Erythroblast (primary cell): ENCODE measurements at regions not wholly inside any gene's neighbourhood (a gene's known extent, or its start where the extent isn't known, plus 50 kb on each side); places are given as distances from the start of the nearest gene placed in this dataset.
"Not testable (repeated sequence)": the region's sequence is repeated elsewhere in the genome, so short reads cannot be mapped to it uniquely, and the experiment has no call there.

ENCODE experiments used
- DNase-seq, 2 experiments: peaks; one replicate each; lab custom pipeline; 2025; lab: John Stamatoyannopoulos, UW
- GATA1 ChIP-seq: IDR thresholded peaks from 2 replicates; pipeline ENCODE4 v1.6.1; 2011; ENCODE audit warnings: low read depth, mild to moderate bottlenecking, control low read depth, low read length, moderate library complexity
- POLR2A ChIP-seq: IDR thresholded peaks from 2 replicates; pipeline ENCODE4 v1.6.1; 2011; ENCODE audit warnings: mild to moderate bottlenecking, low read length

- TF ChIP-seq GATA1 (no peak), POLR2A (no peak)
- no peak for DNase-seq
These were observed 324.9 kb downstream of the JRKL start for GRCh38 chr11:96714689-96715088.

GRCh38 chr11:96715208-96715607 is 325.4 kb downstream of the JRKL start:
- no peak for DNase-seq
- TF ChIP-seq POLR2A (no peak), GATA1 (no peak)

GRCh38 chr11:96736601-96737000 is 346.8 kb downstream of the JRKL start:
- DNase-seq = no peak
- TF ChIP-seq GATA1 (no peak), POLR2A (no peak)

GRCh38 chr11:96738311-96738710 is 348.5 kb downstream of the JRKL start:
- no peak for TF ChIP-seq GATA1
- TF ChIP-seq POLR2A = no peak
- DNase-seq = no peak

GRCh38 chr11:96741068-96741467 is 351.3 kb downstream of the JRKL start:
- DNase-seq = no peak

GRCh38 chr11:96744697-96745096 is 354.9 kb downstream of the JRKL start:
- DNase-seq = no peak
- TF ChIP-seq POLR2A = no peak
- no peak for TF ChIP-seq GATA1

More at GRCh38 chr11:96741068-96741467, 351.3 kb downstream of the JRKL start:
- TF ChIP-seq POLR2A (no peak), GATA1 (no peak)

- no peak for DNase-seq
- TF ChIP-seq POLR2A (no peak), GATA1 (no peak)
These were observed 359.0 kb downstream of the JRKL start for GRCh38 chr11:96748639-96749370.

GRCh38 chr11:96751807-96752206 is 362.0 kb downstream of the JRKL start:
- not testable (repeated sequence) for DNase-seq

- no peak for DNase-seq
- no peak for TF ChIP-seq POLR2A
These were observed 362.4 kb downstream of the JRKL start for GRCh38 chr11:96752221-96752620.

GRCh38 chr11:96753997-96754396 is 364.2 kb downstream of the JRKL start:
- no peak for DNase-seq
- TF ChIP-seq GATA1 = no peak
- no peak for TF ChIP-seq POLR2A

GRCh38 chr11:96755209-96755608 is 365.4 kb downstream of the JRKL start:
- TF ChIP-seq POLR2A (no peak), GATA1 (no peak)

GRCh38 chr11:96755752-96756151 is 365.9 kb downstream of the JRKL start:
- TF ChIP-seq GATA1 (no peak), POLR2A (no peak)
- DNase-seq = no peak

More at GRCh38 chr11:96755209-96755608, 365.4 kb downstream of the JRKL start:
- no peak for DNase-seq

GRCh38 chr11:96758957-96759356 is 369.1 kb downstream of the JRKL start:
- TF ChIP-seq POLR2A = no peak
- TF ChIP-seq GATA1 = no peak
- no peak for DNase-seq

- no peak for DNase-seq
- TF ChIP-seq POLR2A = no peak
- no peak for TF ChIP-seq GATA1
These were observed 370.5 kb downstream of the JRKL start for GRCh38 chr11:96760306-96760705.

- TF ChIP-seq POLR2A (no peak), GATA1 (no peak)
- DNase-seq = no peak
These were observed 371.0 kb downstream of the JRKL start for GRCh38 chr11:96760815-96761214.

- DNase-seq = no peak
- no peak for TF ChIP-seq POLR2A
- TF ChIP-seq GATA1 = no peak
These were observed 371.6 kb downstream of the JRKL start for GRCh38 chr11:96761451-96761850.

GRCh38 chr11:96763244-96763643 is 373.4 kb downstream of the JRKL start:
- DNase-seq = no peak
- no peak for TF ChIP-seq GATA1
- TF ChIP-seq POLR2A = no peak
